ENCODE measurements at regions not wholly inside any gene's neighbourhood (a gene's known extent, or its start where the extent isn't known, plus 50 kb on each side); places are given as distances from the start of the nearest gene placed in this dataset.

GRCh38 chr3:20811631-20812030 is 625.6 kb upstream of the SGO1 start:
- TF ChIP-seq CTCF (conservative IDR thresholded peaks at IDR 0.05; ENCODE audit: low read depth in 2 of 2): no peak
- TF ChIP-seq POLR2AphosphoS5 (IDR thresholded peaks at IDR 0.05; ENCODE audit: low read depth): no peak
- TF ChIP-seq, protein P1, sequence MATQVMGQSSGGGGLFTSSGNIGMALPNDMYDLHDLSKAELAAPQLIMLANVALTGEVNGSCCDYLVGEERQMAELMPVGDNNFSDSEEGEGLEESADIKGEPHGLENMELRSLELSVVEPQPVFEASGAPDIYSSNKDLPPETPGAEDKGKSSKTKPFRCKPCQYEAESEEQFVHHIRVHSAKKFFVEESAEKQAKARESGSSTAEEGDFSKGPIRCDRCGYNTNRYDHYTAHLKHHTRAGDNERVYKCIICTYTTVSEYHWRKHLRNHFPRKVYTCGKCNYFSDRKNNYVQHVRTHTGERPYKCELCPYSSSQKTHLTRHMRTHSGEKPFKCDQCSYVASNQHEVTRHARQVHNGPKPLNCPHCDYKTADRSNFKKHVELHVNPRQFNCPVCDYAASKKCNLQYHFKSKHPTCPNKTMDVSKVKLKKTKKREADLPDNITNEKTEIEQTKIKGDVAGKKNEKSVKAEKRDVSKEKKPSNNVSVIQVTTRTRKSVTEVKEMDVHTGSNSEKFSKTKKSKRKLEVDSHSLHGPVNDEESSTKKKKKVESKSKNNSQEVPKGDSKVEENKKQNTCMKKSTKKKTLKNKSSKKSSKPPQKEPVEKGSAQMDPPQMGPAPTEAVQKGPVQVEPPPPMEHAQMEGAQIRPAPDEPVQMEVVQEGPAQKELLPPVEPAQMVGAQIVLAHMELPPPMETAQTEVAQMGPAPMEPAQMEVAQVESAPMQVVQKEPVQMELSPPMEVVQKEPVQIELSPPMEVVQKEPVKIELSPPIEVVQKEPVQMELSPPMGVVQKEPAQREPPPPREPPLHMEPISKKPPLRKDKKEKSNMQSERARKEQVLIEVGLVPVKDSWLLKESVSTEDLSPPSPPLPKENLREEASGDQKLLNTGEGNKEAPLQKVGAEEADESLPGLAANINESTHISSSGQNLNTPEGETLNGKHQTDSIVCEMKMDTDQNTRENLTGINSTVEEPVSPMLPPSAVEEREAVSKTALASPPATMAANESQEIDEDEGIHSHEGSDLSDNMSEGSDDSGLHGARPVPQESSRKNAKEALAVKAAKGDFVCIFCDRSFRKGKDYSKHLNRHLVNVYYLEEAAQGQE (IDR thresholded peaks at IDR 0.05; ENCODE audit: unreplicated experiment): no peak
- TF ChIP-seq EZH2phosphoT487 (IDR thresholded peaks at IDR 0.05; ENCODE audit: unreplicated experiment): no peak
- no peak for TF ChIP-seq EZH2 (IDR thresholded peaks at IDR 0.05; ENCODE audit: low read depth, unreplicated experiment)
- TF ChIP-seq CREB1 (CRISPR knock-in tag; IDR thresholded peaks at IDR 0.05; ENCODE audit: low read depth): no peak
- TF ChIP-seq JUNB (IDR thresholded peaks at IDR 0.05; ENCODE audit: unreplicated experiment): no peak
- TF ChIP-seq NANOG (IDR thresholded peaks at IDR 0.05; ENCODE audit: borderline replicate concordance): no peak
- no peak for TF ChIP-seq ZNF331 (CRISPR knock-in tag; IDR thresholded peaks at IDR 0.05; ENCODE audit: low read depth)
